Keratinocyte (primary cell): ENCODE measurements at regions not wholly inside any gene's neighbourhood (a gene's known extent, or its start where the extent isn't known, plus 50 kb on each side); places are given as distances from the start of the nearest gene placed in this dataset.
"Not testable (repeated sequence)": the region's sequence is repeated elsewhere in the genome, so short reads cannot be mapped to it uniquely, and the experiment has no call there.

ENCODE experiments used
- DNase-seq: peaks from one replicate; pipeline ENCODE4 v3.0.0-alpha.2; 2011; ENCODE audit warnings: low read depth, missing footprints, low spot score
- FAIRE-seq: peaks from 2 replicates; lab custom pipeline; 2011; peaks lifted over from hg19 to GRCh38; lab: Jason Lieb, UNC
- H2AFZ ChIP-seq: 2 replicates; pipeline ENCODE4 v1.6.0; 2012; ENCODE audit warnings: low read length, control low read depth, inconsistent platforms; ENCODE audit not compliant: control insufficient read depth
- H3K27ac ChIP-seq: 2 replicates; pipeline ENCODE4 v1.5.1; 2011; ENCODE audit warnings: low read length; ENCODE audit not compliant: control insufficient read depth, insufficient read depth
- H3K27me3 ChIP-seq: 3 replicates; pipeline ENCODE4 v1.6.0; 2011; ENCODE audit warnings: low read length; ENCODE audit not compliant: control insufficient read depth, insufficient read depth; ENCODE audit errors: extremely low read depth
- H3K36me3 ChIP-seq, 2 experiments: 2 replicates in 1 of 2; 3 replicates in 1 of 2; pipeline ENCODE4 v1.5.1; 2011; ENCODE audit warnings: low read length in 2 of 2, mild to moderate bottlenecking in 1 of 2; ENCODE audit not compliant: control insufficient read depth in 2 of 2, insufficient read depth in 2 of 2; ENCODE audit errors: extremely low read depth in 1 of 2
- H3K4me1 ChIP-seq: 3 replicates; pipeline ENCODE4 v1.5.1; 2011; ENCODE audit warnings: low read length; ENCODE audit not compliant: control insufficient read depth, insufficient read depth; ENCODE audit errors: extremely low read depth
- H3K4me2 ChIP-seq: 3 replicates; pipeline ENCODE4 v1.6.0; 2011; ENCODE audit warnings: low read depth, low read length; ENCODE audit not compliant: control insufficient read depth, insufficient read depth; ENCODE audit errors: extremely low read depth
- H3K4me3 ChIP-seq, 3 experiments: fragments of 200-600 bp in 1 of 3; sonication (generic) in 1 of 3; 2 replicates in 2 of 3; 3 replicates in 1 of 3; pipeline ENCODE4 v1.5.1; 2011 to 2016; ENCODE audit warnings: low read length in 3 of 3, mild to moderate bottlenecking in 3 of 3, control low read depth in 2 of 3, inconsistent platforms in 1 of 3, low read depth in 1 of 3, mixed read lengths in 1 of 3, mixed run types in 1 of 3, moderate library complexity in 1 of 3; ENCODE audit not compliant: control insufficient read depth in 2 of 3, insufficient read depth in 2 of 3; ENCODE audit errors: extremely low read depth in 1 of 3
- H3K79me2 ChIP-seq: 2 replicates; pipeline ENCODE4 v1.6.0; 2012; ENCODE audit warnings: low read length; ENCODE audit not compliant: control insufficient read depth, insufficient read depth
- H3K9ac ChIP-seq: 3 replicates; pipeline ENCODE4 v1.6.0; 2011; ENCODE audit warnings: low read length; ENCODE audit not compliant: control insufficient read depth, insufficient read depth; ENCODE audit errors: extremely low read depth
- H3K9me1 ChIP-seq: 3 replicates; pipeline ENCODE4 v1.6.0; 2011; ENCODE audit warnings: low read length; ENCODE audit not compliant: control insufficient read depth, insufficient read depth; ENCODE audit errors: extremely low read depth
- H3K9me3 ChIP-seq: 2 replicates; pipeline ENCODE4 v1.5.1; 2012; ENCODE audit warnings: low read depth, low read length; ENCODE audit not compliant: control insufficient read depth
- H4K20me1 ChIP-seq: 3 replicates; pipeline ENCODE4 v1.6.0; 2011; ENCODE audit warnings: low read length; ENCODE audit not compliant: control insufficient read depth, insufficient read depth; ENCODE audit errors: extremely low read depth
- CTCF ChIP-seq, 3 experiments: IDR thresholded peaks in 1 of 3; conservative IDR thresholded peaks in 1 of 3; optimal IDR thresholded peaks in 1 of 3; 2 replicates in 2 of 3; 3 replicates in 1 of 3; pipeline versions ENCODE3 to v1.5.1; 2011; ENCODE audit warnings: low read length in 3 of 3, mild to moderate bottlenecking in 3 of 3, moderate library complexity in 2 of 3, control low read depth in 1 of 3, inconsistent platforms in 1 of 3; ENCODE audit not compliant: insufficient read depth in 2 of 3; ENCODE audit errors: extremely low read depth in 1 of 3
- EZH2 ChIP-seq: IDR thresholded peaks from one replicate; pipeline ENCODE4 v1.6.1; 2012; ENCODE audit warnings: inconsistent platforms, mild to moderate bottlenecking, low read length, moderate library complexity
- dilution Hi-C: fragments of 300-500 bp; cut with MboI; formaldehyde crosslinking; loops from one replicate; pipeline ENCODE4 v1.7.0; 2020; ENCODE audit warnings: low sequenced_read_pairs; ENCODE audit not compliant: extremely low pct_ligation_motif_present

GRCh38 chr15:30788595-30788994 lies 115.1 kb upstream of the FAN1 start:
- H3K27ac ChIP-seq = no peak overlapping the region
- H3K4me3 ChIP-seq = no peak overlapping the region
- H3K27me3 ChIP-seq = no peaks in the 10 kb centered on the region
- H3K9me1 ChIP-seq = no peaks in the 10 kb centered on the region
- H3K4me2 ChIP-seq = no peak overlapping the region
- H2AFZ ChIP-seq = no peak overlapping the region
- no peaks in the 10 kb centered on the region for H3K4me1 ChIP-seq
- H3K36me3 ChIP-seq = no peaks in the 10 kb centered on the region
- TF ChIP-seq CTCF (optimal IDR thresholded peaks at IDR 0.05 in 1 of 3, IDR thresholded peaks at IDR 0.05 in 1 of 3, conservative IDR thresholded peaks at IDR 0.05 in 1 of 3; ENCODE audit: extremely low read depth in 1 of 3, insufficient read depth in 2 of 3, low read length in 3 of 3) = no peak
- no peak for TF ChIP-seq EZH2
- H4K20me1 ChIP-seq = no peaks in the 10 kb centered on the region
- FAIRE-seq (no peak), DNase-seq (no peak)
- no peaks in the 10 kb centered on the region for H3K79me2 ChIP-seq
- no peak overlapping the region for H3K9ac ChIP-seq
- H3K9me3 ChIP-seq = no peaks in the 10 kb centered on the region
- dilution Hi-C loops = no loop called here

GRCh38 chr15:30791239-30792175 lies 112.2 kb upstream of the FAN1 start:
- H3K9ac ChIP-seq = no peak overlapping the region
- dilution Hi-C loops = no loop called here
- no peaks in the 10 kb centered on the region for H3K9me1 ChIP-seq
- no peak overlapping the region for H2AFZ ChIP-seq
- H3K4me1 ChIP-seq = no peaks in the 10 kb centered on the region
- H3K27me3 ChIP-seq = no peaks in the 10 kb centered on the region
- H3K4me3 ChIP-seq = no peak overlapping the region
- no peak for TF ChIP-seq EZH2
- TF ChIP-seq CTCF (optimal IDR thresholded peaks at IDR 0.05 in 1 of 3, IDR thresholded peaks at IDR 0.05 in 1 of 3, conservative IDR thresholded peaks at IDR 0.05 in 1 of 3; ENCODE audit: extremely low read depth in 1 of 3, insufficient read depth in 2 of 3, low read length in 3 of 3) = no peak
- no peaks in the 10 kb centered on the region for H4K20me1 ChIP-seq
- FAIRE-seq (no peak), DNase-seq (no peak)
- no peaks in the 10 kb centered on the region for H3K36me3 ChIP-seq
- no peaks in the 10 kb centered on the region for H3K9me3 ChIP-seq
- H3K4me2 ChIP-seq = no peak overlapping the region
- H3K27ac ChIP-seq = no peak overlapping the region
- H3K79me2 ChIP-seq = no peaks in the 10 kb centered on the region

- H3K9ac ChIP-seq, H3K36me3 ChIP-seq, H3K9me1 ChIP-seq, H3K4me2 ChIP-seq, H4K20me1 ChIP-seq, H3K79me2 ChIP-seq, H3K27me3 ChIP-seq, H2AFZ ChIP-seq, H3K4me1 ChIP-seq, H3K27ac ChIP-seq, DNase-seq, FAIRE-seq, dilution Hi-C loops, H3K4me3 ChIP-seq, H3K9me3 ChIP-seq: not testable (repeated sequence)
Measured at GRCh38 chr15:30792843-30793242, 110.9 kb upstream of the FAN1 start.
